ENCODE measurements at regions not wholly inside any gene's neighbourhood (a gene's known extent, or its start where the extent isn't known, plus 50 kb on each side); places are given as distances from the start of the nearest gene placed in this dataset.

- DNase-seq (ENCODE audit: insufficient read length, low spot score): no peak
- FAIRE-seq: no peak
- TF ChIP-seq PAX5 (IDR thresholded peaks at IDR 0.05; ENCODE audit: insufficient read depth, low read length, severe bottlenecking) (no peak), SPI1 (IDR thresholded peaks at IDR 0.05; ENCODE audit: low read depth, low read length) (peak; percentile 13; the same call in 1 of the 2 replicates)
Observed at GRCh38 chr2:43131890-43132682, 94.3 kb downstream of the ZFP36L2 start.

GRCh38 chr2:43131051-43131889, 95.1 kb downstream of the ZFP36L2 start:
- FAIRE-seq (peak; percentile 96), DNase-seq (ENCODE audit: insufficient read length, low spot score) (no peak)
- TF ChIP-seq SPI1 (IDR thresholded peaks at IDR 0.05; ENCODE audit: low read depth, low read length): peak; percentile 68
- no peak for TF ChIP-seq POLR2A (IDR thresholded peaks at IDR 0.05; ENCODE audit: low read depth, low read length)
- no peak for TF ChIP-seq POU2F2 (IDR thresholded peaks at IDR 0.05; ENCODE audit: low read depth, low read length)

GRCh38 chr2:43130548-43130875, 95.9 kb downstream of the ZFP36L2 start:
- FAIRE-seq (peak; percentile 13), DNase-seq (ENCODE audit: insufficient read length, low spot score) (no peak)
- TF ChIP-seq TAF1 (IDR thresholded peaks at IDR 0.05; ENCODE audit: low read depth, low read length) (no peak), POU2F2 (IDR thresholded peaks at IDR 0.05; ENCODE audit: low read depth, low read length) (no peak), SPI1 (IDR thresholded peaks at IDR 0.05; ENCODE audit: low read depth, low read length) (no peak), PAX5 (IDR thresholded peaks at IDR 0.05; ENCODE audit: insufficient read depth, low read length, severe bottlenecking) (no peak), POLR2A (IDR thresholded peaks at IDR 0.05; ENCODE audit: low read depth, low read length) (no peak), POLR2AphosphoS5 (IDR thresholded peaks at IDR 0.05; ENCODE audit: low read depth, low read length) (no peak)

- TF ChIP-seq TAF1 (IDR thresholded peaks at IDR 0.05; ENCODE audit: low read depth, low read length): no peak
- TF ChIP-seq SPI1 (IDR thresholded peaks at IDR 0.05; ENCODE audit: low read depth, low read length): no peak
- no peak for TF ChIP-seq PAX5 (IDR thresholded peaks at IDR 0.05; ENCODE audit: insufficient read depth, low read length, severe bottlenecking)
- TF ChIP-seq POLR2AphosphoS5 (IDR thresholded peaks at IDR 0.05; ENCODE audit: low read depth, low read length): no peak
- FAIRE-seq (no peak), DNase-seq (ENCODE audit: insufficient read length, low spot score) (no peak)
Observed at GRCh38 chr2:43129676-43130547, 96.5 kb downstream of the ZFP36L2 start.

- no peak for TF ChIP-seq POLR2AphosphoS5 (IDR thresholded peaks at IDR 0.05; ENCODE audit: low read depth, low read length)
- TF ChIP-seq TAF1 (IDR thresholded peaks at IDR 0.05; ENCODE audit: low read depth, low read length): no peak
- no peak for TF ChIP-seq SPI1 (IDR thresholded peaks at IDR 0.05; ENCODE audit: low read depth, low read length)
- TF ChIP-seq POLR2A (IDR thresholded peaks at IDR 0.05; ENCODE audit: low read depth, low read length): no peak
- TF ChIP-seq PAX5 (IDR thresholded peaks at IDR 0.05; ENCODE audit: insufficient read depth, low read length, severe bottlenecking): no peak
- TF ChIP-seq POU2F2 (IDR thresholded peaks at IDR 0.05; ENCODE audit: low read depth, low read length): no peak
- no peak for DNase-seq (ENCODE audit: insufficient read length, low spot score)
- no peak for FAIRE-seq
Observed at GRCh38 chr2:43128559-43128955, 97.8 kb downstream of the ZFP36L2 start.

- DNase-seq (ENCODE audit: insufficient read length, low spot score): no peak
- TF ChIP-seq PAX5 (IDR thresholded peaks at IDR 0.05; ENCODE audit: insufficient read depth, low read length, severe bottlenecking) (no peak), TAF1 (IDR thresholded peaks at IDR 0.05; ENCODE audit: low read depth, low read length) (no peak), POLR2AphosphoS5 (IDR thresholded peaks at IDR 0.05; ENCODE audit: low read depth, low read length) (no peak), POLR2A (IDR thresholded peaks at IDR 0.05; ENCODE audit: low read depth, low read length) (no peak), POU2F2 (IDR thresholded peaks at IDR 0.05; ENCODE audit: low read depth, low read length) (no peak), SPI1 (IDR thresholded peaks at IDR 0.05; ENCODE audit: low read depth, low read length) (no peak)
- no peak for FAIRE-seq
Observed at GRCh38 chr2:43127941-43128558, 98.4 kb downstream of the ZFP36L2 start.

GRCh38 chr2:43127208-43127940, 99.0 kb downstream of the ZFP36L2 start:
- peak; percentile 81 for FAIRE-seq
- peak; percentile 78 for DNase-seq (ENCODE audit: insufficient read length, low spot score)

GRCh38 chr2:43126817-43127207, 99.6 kb downstream of the ZFP36L2 start:
- DNase-seq (ENCODE audit: insufficient read length, low spot score) (no peak), FAIRE-seq (no peak)
- TF ChIP-seq POLR2AphosphoS5 (IDR thresholded peaks at IDR 0.05; ENCODE audit: low read depth, low read length) (no peak), PAX5 (IDR thresholded peaks at IDR 0.05; ENCODE audit: insufficient read depth, low read length, severe bottlenecking) (no peak), POU2F2 (IDR thresholded peaks at IDR 0.05; ENCODE audit: low read depth, low read length) (no peak), POLR2A (IDR thresholded peaks at IDR 0.05; ENCODE audit: low read depth, low read length) (no peak)

More at GRCh38 chr2:43127208-43127940, 99.0 kb downstream of the ZFP36L2 start:
- TF ChIP-seq SPI1 (IDR thresholded peaks at IDR 0.05; ENCODE audit: low read depth, low read length): no peak
- TF ChIP-seq POU2F2 (IDR thresholded peaks at IDR 0.05; ENCODE audit: low read depth, low read length): no peak
- no peak for TF ChIP-seq POLR2AphosphoS5 (IDR thresholded peaks at IDR 0.05; ENCODE audit: low read depth, low read length)
- no peak for TF ChIP-seq TAF1 (IDR thresholded peaks at IDR 0.05; ENCODE audit: low read depth, low read length)
- no peak for TF ChIP-seq POLR2A (IDR thresholded peaks at IDR 0.05; ENCODE audit: low read depth, low read length)
- TF ChIP-seq PAX5 (IDR thresholded peaks at IDR 0.05; ENCODE audit: insufficient read depth, low read length, severe bottlenecking): no peak
